Coronary artery (tissue), 2 donors: ENCODE measurements at regions not wholly inside any gene's neighbourhood (a gene's known extent, or its start where the extent isn't known, plus 50 kb on each side); places are given as distances from the start of the nearest gene placed in this dataset.
A peak's percentile ranks its signal among the peaks of the same experiment; 100 is the strongest.

ENCODE experiments used
- DNase-seq: peaks from one replicate; pipeline ENCODE4 v3.0.0-alpha.2; 2017; ENCODE audit warnings: low spot score
- H3K27ac ChIP-seq, 2 donors: fragments of 200-600 bp; sonication (generic); one replicate each; pipeline ENCODE4 v1.5.1; 2016 to 2019
- H3K4me3 ChIP-seq: fragments of 200-600 bp; sonication (generic); 2 replicates; pipeline ENCODE4 v1.5.1; 2016; ENCODE audit warnings: mild to moderate bottlenecking, moderate library complexity
- CTCF ChIP-seq: fragments of 200-600 bp; sonication (generic); IDR thresholded peaks from one replicate; pipeline ENCODE4 v1.5.1; 2019; ENCODE audit warnings: antibody characterized with exemption

- Histone ChIP-seq H3K4me3 (no peak overlapping the region), H3K27ac (no peak overlapping the region)
- no peak for DNase-seq
- no peak for TF ChIP-seq CTCF
Measured at GRCh38 chr6:111958534-111958933, 85.3 kb upstream of the FYN start.

- H3K27ac ChIP-seq, result no peak overlapping the region
- DNase-seq, result no peak
- TF ChIP-seq CTCF, result no peak
- no peak overlapping the region for H3K4me3 ChIP-seq
Measured at GRCh38 chr6:111959766-111960165, 86.5 kb upstream of the FYN start.

- no peak for TF ChIP-seq CTCF
- DNase-seq, result no peak
Measured at GRCh38 chr6:111967131-111967530, 86.8 kb upstream of the CCN6 start.

GRCh38 chr6:111970426-111970825 lies 83.5 kb upstream of the CCN6 start:
- H3K27ac ChIP-seq, result no peak overlapping the region
- no peak for DNase-seq
- no peak overlapping the region for H3K4me3 ChIP-seq
- TF ChIP-seq CTCF, result no peak

More at GRCh38 chr6:111967131-111967530, 86.8 kb upstream of the CCN6 start:
- no peak overlapping the region for H3K27ac ChIP-seq
- H3K4me3 ChIP-seq, result no peak overlapping the region

- Histone ChIP-seq H3K4me3 (no peak overlapping the region), H3K27ac (no peak overlapping the region)
- TF ChIP-seq CTCF, result no peak
- no peak for DNase-seq
Measured at GRCh38 chr6:111971181-111971841, 82.6 kb upstream of the CCN6 start.

- Histone ChIP-seq H3K27ac (peak overlapping the region in 1 of 2 donors; percentile 74), H3K4me3 (no peak overlapping the region)
- no peak for DNase-seq
- TF ChIP-seq CTCF, result no peak
Measured at GRCh38 chr6:111971866-111972532, 81.9 kb upstream of the CCN6 start.

- TF ChIP-seq CTCF, result no peak
- peak overlapping the region; percentile 43 for H3K4me3 ChIP-seq
- no peak for DNase-seq
- H3K27ac ChIP-seq, result peak overlapping the region; percentile 52 to 74
Measured at GRCh38 chr6:111972745-111973117, 81.2 kb upstream of the CCN6 start.
